GM19043 (cell line): ENCODE measurements at regions not wholly inside any gene's neighbourhood (a gene's known extent, or its start where the extent isn't known, plus 50 kb on each side); places are given as distances from the start of the nearest gene placed in this dataset.

ENCODE experiments used
- ATAC-seq: cut with Tn5 transposase; IDR thresholded peaks from one replicate; pipeline ENCODE4 v1.9.1; 2021; ENCODE audit warnings: low read depth; ENCODE audit not compliant: unreplicated experiment

DNA sequence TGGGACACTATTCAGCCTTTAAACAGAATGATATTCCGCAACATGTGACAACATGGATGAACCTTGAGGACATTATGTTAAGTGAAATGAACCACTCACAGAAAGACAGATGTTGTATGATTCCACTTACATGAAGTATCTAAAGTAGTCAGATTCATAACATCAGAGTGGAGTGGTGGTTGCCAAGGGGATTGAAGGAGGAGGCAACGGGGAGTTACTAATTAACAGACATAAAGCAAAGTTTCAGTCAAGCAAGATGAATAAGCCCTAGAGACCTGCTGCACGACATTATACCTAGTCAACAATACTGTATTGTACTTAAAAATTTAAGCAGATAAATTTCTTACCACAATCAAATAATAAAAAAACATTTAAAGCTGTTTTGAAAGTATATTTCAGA, 105.0 kb upstream of the NR0B1 start:
- ATAC-seq: peak; percentile 76

DNA sequence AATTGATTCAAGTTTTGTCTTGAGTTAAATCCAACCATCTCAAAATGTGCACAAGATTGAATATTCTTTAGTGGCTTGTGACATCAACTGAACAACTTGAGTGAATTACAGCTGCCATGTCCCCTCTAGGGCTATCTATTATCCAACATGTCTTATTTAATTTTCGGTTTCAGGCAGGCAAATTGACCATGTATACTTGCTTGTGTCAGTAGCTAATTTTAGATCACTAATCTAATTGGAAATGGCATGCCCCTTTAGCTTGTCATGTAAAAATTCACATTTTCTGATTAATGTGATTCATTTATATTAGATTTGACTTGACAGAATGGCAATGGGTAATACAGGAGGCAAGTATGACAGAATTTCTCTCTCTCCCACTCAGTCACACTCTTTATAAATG, 93.2 kb upstream of the NR0B1 start:
- no peak for ATAC-seq

DNA sequence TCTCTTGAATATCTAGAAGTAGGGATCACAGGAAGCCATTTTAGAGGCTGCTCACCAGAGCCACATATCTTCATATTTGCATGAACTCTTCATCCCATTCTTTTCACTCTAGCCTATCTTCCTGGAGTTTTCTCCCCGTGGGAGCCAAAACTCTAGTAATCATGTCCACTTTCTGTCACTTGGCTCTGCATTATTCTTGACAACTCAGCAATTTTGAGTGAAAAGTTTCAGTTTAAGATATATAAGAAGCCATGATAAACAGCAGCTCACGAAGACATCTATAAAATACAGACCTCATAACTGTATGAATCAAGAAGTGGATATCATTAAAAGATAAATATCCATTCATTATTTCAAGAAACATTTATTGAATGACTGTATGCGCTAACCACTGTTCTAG, 79.1 kb upstream of the NR0B1 start:
- ATAC-seq: no peak

DNA sequence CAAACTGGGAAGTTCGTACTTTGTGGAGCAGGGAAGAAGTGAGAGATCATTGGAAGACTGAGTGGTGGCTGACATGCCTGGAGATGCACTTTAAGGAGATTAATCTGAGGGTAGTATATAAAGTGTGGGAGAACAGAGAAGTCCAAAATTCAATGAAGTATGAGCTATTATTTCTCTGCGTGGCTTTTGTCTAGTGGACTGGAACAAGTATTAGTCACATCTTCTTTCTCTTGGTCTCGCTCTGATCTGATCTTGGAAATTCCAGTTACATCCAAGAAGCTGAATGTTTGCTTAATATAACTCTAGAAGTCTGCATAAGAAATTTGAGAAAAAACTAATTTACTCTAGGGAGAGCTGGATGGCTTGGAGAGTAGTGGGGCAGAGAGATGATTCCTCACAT, 64.8 kb upstream of the NR0B1 start:
- ATAC-seq: no peak

DNA sequence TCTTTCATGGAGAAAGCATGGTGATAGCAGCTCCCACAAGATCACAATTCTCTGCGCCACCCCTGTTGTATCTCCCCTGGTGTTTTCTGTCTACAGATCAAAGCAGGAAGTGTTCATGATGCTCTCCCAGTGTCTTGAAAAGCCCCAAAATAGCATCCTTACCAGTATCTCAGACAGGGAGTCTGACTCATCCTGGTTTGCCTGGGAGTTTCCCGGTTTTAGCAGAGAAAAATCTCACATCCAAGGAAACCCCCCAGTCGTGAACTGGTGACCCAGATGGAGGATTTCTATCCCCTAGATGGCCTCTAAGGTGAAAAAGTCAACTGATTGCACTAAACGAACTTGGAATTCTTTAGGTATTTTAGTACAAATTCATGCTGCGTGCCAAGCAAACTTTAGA, 64.3 kb upstream of the NR0B1 start:
- ATAC-seq: no peak

DNA sequence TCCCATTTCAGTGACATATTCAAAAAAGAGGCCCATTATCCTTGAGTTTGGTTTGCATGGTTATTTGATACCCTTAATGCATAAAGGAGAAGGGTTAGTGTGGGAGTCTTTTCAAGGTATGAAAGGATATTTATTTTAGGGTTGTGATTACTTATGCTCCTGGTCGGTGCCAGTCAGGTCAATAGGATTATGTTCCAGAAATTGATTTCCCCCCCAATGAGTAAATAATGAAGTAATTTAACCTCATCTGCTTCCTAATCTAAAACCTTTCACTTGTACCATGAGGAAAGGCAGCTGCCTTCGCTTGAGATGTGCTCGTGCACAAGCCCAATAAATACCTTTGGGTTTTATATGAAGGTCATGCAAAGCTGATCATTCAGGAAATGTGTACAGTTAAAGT, 55.0 kb upstream of the NR0B1 start:
- no peak for ATAC-seq
